SU-DHL-6 (cell line): ENCODE measurements at regions not wholly inside any gene's neighbourhood (a gene's known extent, or its start where the extent isn't known, plus 50 kb on each side); places are given as distances from the start of the nearest gene placed in this dataset.

Source experiments
- H2AFZ ChIP-seq: fragments of 200-600 bp; sonication (generic); 2 replicates; pipeline ENCODE4 v1.6.1; 2014; ENCODE audit warnings: low read depth, mild to moderate bottlenecking, moderate library complexity, mixed read lengths, antibody characterized with exemption, low read length; ENCODE audit not compliant: severe bottlenecking
- H3F3A ChIP-seq: fragments of 200-600 bp; shearing (Covaris generic); 2 replicates; pipeline ENCODE4 v1.6.0; 2016; ENCODE audit warnings: antibody characterized with exemption, mild to moderate bottlenecking; ENCODE audit not compliant: insufficient read depth
- H3K27ac ChIP-seq: fragments of 200-600 bp; sonication (generic); 2 replicates; pipeline ENCODE4 v1.5.1; 2016; ENCODE audit warnings: low read depth, mild to moderate bottlenecking, low read length, moderate library complexity, mixed read lengths
- H3K27me3 ChIP-seq: fragments of 200-600 bp; sonication (generic), shearing (Covaris generic); 2 replicates; pipeline ENCODE4 v1.6.0; 2014; ENCODE audit warnings: mild to moderate bottlenecking, low read length
- H3K36me3 ChIP-seq: fragments of 200-600 bp; sonication (generic); 2 replicates; pipeline ENCODE4 v1.6.1; 2014; ENCODE audit warnings: mild to moderate bottlenecking, low read length, mixed read lengths
- H3K4me2 ChIP-seq: fragments of 300-600, 200-600 bp; shearing (Covaris generic), sonication (generic); 2 replicates; pipeline ENCODE4 v1.6.0; 2014; ENCODE audit warnings: low read length, low read depth, mild to moderate bottlenecking; ENCODE audit not compliant: poor library complexity, severe bottlenecking
- H3K4me3 ChIP-seq: fragments of 200-600 bp; sonication (generic); 2 replicates; pipeline ENCODE4 v1.5.1; 2014; ENCODE audit warnings: antibody characterized with exemption, low read length, mild to moderate bottlenecking, mixed read lengths; ENCODE audit not compliant: insufficient read depth, poor library complexity, severe bottlenecking
- H3K79me2 ChIP-seq: fragments of 200-600 bp; sonication (generic); 2 replicates; pipeline ENCODE4 v1.6.1; 2014; ENCODE audit warnings: mild to moderate bottlenecking, low read length, moderate library complexity; ENCODE audit not compliant: insufficient read depth
- H3K9ac ChIP-seq: fragments of 200-600 bp; sonication (generic); 2 replicates; pipeline ENCODE4 v1.7.0; 2014; ENCODE audit warnings: mild to moderate bottlenecking, low read length
- H3K9me2 ChIP-seq: fragments of 200-600 bp; sonication (generic); replicated peaks from 2 replicates; pipeline ENCODE4 v1.6.1; 2014; ENCODE audit warnings: low read length; ENCODE audit not compliant: insufficient read depth
- H3K9me3 ChIP-seq: fragments of 200-600 bp; sonication (generic); 2 replicates; pipeline ENCODE4 v1.6.1; 2014; ENCODE audit warnings: low read length, mixed read lengths; ENCODE audit not compliant: insufficient read depth
- H4K20me1 ChIP-seq: fragments of 200-600 bp; sonication (generic); 2 replicates; pipeline ENCODE4 v1.6.1; 2014; ENCODE audit warnings: low read depth, mild to moderate bottlenecking, antibody characterized with exemption, low read length, moderate library complexity, mixed read lengths
- EZH2phosphoT487 ChIP-seq: fragments of 200-600 bp; sonication (generic), shearing (Covaris generic); conservative IDR thresholded peaks from 2 replicates; pipeline ENCODE4 v1.6.1; 2018; ENCODE audit warnings: mild to moderate bottlenecking, antibody characterized with exemption, low read length, moderate library complexity, mixed read lengths
- TF ChIP-seq, protein P1 (sequence below): fragments of 200-600 bp; sonication (generic); IDR thresholded peaks from one replicate; pipeline ENCODE4 v1.5.1; 2017; ENCODE audit warnings: antibody characterized with exemption, mild to moderate bottlenecking, low read length, moderate library complexity; ENCODE audit not compliant: insufficient read depth, poor library complexity, severe bottlenecking

DNA sequence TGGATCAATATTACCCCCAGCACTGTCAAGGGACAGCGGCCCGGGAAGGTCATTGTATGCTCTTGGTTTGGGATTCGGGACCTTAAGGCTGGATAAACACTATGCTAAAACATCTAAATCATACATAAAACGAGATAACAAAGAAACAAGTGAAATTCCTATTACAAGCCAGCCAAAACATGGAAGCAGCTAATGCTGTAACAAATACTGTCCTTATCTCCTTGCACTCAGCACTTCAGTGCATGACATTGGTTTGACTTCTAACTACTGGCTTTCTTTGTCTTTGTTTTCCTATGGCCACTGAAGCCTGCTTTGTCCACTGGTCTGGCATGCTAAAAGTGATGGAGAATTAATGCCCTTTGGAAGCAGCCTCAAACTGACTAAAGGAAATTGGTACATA lies 516.4 kb upstream of the DPH6 start:
- no peak overlapping the region for H3K4me3 ChIP-seq
- H3K9me2 ChIP-seq = no peaks in the 10 kb centered on the region
- H3K79me2 ChIP-seq = no peaks in the 10 kb centered on the region
- no peak for TF ChIP-seq EZH2phosphoT487
- TF ChIP-seq, protein P1, sequence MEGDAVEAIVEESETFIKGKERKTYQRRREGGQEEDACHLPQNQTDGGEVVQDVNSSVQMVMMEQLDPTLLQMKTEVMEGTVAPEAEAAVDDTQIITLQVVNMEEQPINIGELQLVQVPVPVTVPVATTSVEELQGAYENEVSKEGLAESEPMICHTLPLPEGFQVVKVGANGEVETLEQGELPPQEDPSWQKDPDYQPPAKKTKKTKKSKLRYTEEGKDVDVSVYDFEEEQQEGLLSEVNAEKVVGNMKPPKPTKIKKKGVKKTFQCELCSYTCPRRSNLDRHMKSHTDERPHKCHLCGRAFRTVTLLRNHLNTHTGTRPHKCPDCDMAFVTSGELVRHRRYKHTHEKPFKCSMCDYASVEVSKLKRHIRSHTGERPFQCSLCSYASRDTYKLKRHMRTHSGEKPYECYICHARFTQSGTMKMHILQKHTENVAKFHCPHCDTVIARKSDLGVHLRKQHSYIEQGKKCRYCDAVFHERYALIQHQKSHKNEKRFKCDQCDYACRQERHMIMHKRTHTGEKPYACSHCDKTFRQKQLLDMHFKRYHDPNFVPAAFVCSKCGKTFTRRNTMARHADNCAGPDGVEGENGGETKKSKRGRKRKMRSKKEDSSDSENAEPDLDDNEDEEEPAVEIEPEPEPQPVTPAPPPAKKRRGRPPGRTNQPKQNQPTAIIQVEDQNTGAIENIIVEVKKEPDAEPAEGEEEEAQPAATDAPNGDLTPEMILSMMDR = no peak
- no peaks in the 10 kb centered on the region for H3K36me3 ChIP-seq
- no peaks in the 10 kb centered on the region for H3K9me3 ChIP-seq
- no peak overlapping the region for H3K4me2 ChIP-seq
- no peak overlapping the region for H3K27ac ChIP-seq
- H3F3A ChIP-seq = no peaks in the 10 kb centered on the region
- no peak overlapping the region for H2AFZ ChIP-seq
- H3K27me3 ChIP-seq = no peaks in the 10 kb centered on the region
- H4K20me1 ChIP-seq = no peaks in the 10 kb centered on the region
- no peak overlapping the region for H3K9ac ChIP-seq

DNA sequence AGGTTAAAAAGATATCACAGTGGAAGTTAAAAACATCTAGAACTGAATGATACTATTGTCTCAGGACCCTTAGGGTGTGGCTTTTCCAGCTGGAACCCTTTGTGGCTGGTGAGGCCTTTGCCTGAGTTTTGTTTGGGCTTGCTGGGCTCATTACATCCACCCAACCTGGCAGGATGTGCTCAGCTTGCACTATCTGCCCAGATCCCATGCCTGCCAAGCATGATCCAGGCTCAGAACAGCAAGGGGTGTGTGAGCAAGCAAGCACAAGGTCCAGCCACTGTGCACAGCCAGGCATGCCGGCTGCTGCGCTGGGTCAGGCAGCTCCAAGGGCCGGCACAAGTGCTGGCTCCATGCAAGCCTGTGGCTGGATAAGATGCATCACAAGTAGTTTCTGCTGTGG lies 512.7 kb upstream of the CDIN1 start:
- Histone ChIP-seq H3K9me3 (no peaks in the 10 kb centered on the region), H2AFZ (no peak overlapping the region), H3K4me3 (no peak overlapping the region), H3K4me2 (no peak overlapping the region), H4K20me1 (no peaks in the 10 kb centered on the region), H3K36me3 (no peaks in the 10 kb centered on the region), H3F3A (no peaks in the 10 kb centered on the region), H3K9me2 (no peaks in the 10 kb centered on the region), H3K27me3 (0 out of 2 replicates have a peak, but pooled peaks cover 3% of the 10 kb centered on the region), H3K27ac (no peak overlapping the region), H3K9ac (no peak overlapping the region), H3K79me2 (no peaks in the 10 kb centered on the region)
- TF ChIP-seq, protein P1 = no peak
- no peak for TF ChIP-seq EZH2phosphoT487

DNA sequence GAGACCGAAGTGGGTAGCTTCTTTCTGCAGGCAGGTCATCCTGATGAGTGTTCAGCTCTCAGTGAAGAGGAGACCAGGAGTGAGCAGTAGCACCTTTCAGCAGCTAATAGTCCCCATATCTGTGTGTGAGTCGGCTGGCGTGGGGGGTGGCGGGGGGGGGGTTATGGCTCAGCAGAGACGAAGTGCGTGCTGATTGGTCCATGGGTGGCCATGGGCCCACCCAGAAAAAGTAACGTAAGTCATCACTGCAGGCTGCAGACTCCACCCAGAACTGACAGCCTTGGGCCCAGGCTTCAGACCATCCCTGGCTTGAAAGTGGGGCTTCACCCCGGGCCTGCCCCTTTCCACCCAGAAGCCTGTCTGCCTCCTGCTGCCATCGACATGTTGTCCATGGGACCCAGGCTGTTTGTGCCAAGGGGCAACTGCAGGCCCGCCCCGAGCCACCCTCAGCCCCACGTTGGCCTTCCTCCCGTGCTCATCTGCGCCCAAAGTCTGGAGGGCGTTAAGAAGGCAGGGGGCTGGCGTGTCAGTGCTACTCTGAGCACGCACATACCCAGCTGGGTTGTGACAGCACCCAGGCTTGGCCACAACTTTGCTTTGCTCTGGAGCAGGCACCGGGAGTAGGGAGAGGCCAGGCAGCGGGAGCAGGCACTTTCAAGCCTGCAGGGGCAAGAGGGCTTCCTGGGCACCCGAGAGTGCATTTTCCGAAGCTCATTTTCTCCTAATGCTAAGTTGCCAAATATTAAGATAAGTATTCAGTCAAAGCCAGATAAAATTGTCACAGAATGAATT lies 511.7 kb upstream of the CDIN1 start:
- Histone ChIP-seq H3K4me3 (no peak overlapping the region), H3K79me2 (no peaks in the 10 kb centered on the region), H3K27me3 (0 out of 2 replicates have a peak, but pooled peaks cover 3% of the 10 kb centered on the region), H3F3A (no peaks in the 10 kb centered on the region), H3K36me3 (no peaks in the 10 kb centered on the region), H4K20me1 (no peaks in the 10 kb centered on the region), H3K27ac (no peak overlapping the region), H3K9ac (no peak overlapping the region), H3K4me2 (no peak overlapping the region), H2AFZ (no peak overlapping the region), H3K9me2 (no peaks in the 10 kb centered on the region), H3K9me3 (no peaks in the 10 kb centered on the region)
- no peak for TF ChIP-seq EZH2phosphoT487
- TF ChIP-seq, protein P1 = no peak
